ENCODE measurements at regions not wholly inside any gene's neighbourhood (a gene's known extent, or its start where the extent isn't known, plus 50 kb on each side); places are given as distances from the start of the nearest gene placed in this dataset.

GRCh38 chr4:71261001-71261400 lies 77.8 kb upstream of the SLC4A4 start:
- TF ChIP-seq CTCF (IDR thresholded peaks at IDR 0.05): no peak
- no peak for TF ChIP-seq POLR2AphosphoS5 (IDR thresholded peaks at IDR 0.05)
- no peak for TF ChIP-seq EP300 (IDR thresholded peaks at IDR 0.05; ENCODE audit: low read depth)
